ENCODE measurements at regions not wholly inside any gene's neighbourhood (a gene's known extent, or its start where the extent isn't known, plus 50 kb on each side); places are given as distances from the start of the nearest gene placed in this dataset.

GRCh38 chr20:56843817-56844216, 214.7 kb downstream of the TFAP2C start:
- SMC1A ChIA-PET (ENCODE audit: uncharacterized antibody, unreplicated experiment) = no interaction called here
- ATAC-seq (no peak), DNase-seq (ENCODE audit: low read depth, low spot score) (no peak), FAIRE-seq (no peak)
- no peak overlapping the region for H2AFZ ChIP-seq (ENCODE audit: control insufficient read depth, low read depth, low read length)
- H3K4me2 ChIP-seq (ENCODE audit: control insufficient read depth, insufficient read depth) = no peak overlapping the region
- no peaks in the 10 kb centered on the region for H4K20me1 ChIP-seq (ENCODE audit: control insufficient read depth, insufficient read depth)
- POLR2A ChIA-PET = no interaction called here
- in situ Hi-C loops (cut with MboI) = no loop called here
- H3K4me3 ChIP-seq = no peak overlapping the region
- CTCF ChIA-PET = no interaction called here
- no TSS peak for BruUV-seq (replicated peaks)
- intact Hi-C loops (cut with micrococcal nuclease; ENCODE audit: unreplicated experiment) = no loop called here
- H3K27me3 ChIP-seq (replicated peaks in 1 of 2; ENCODE audit: control insufficient read depth in 2 of 2, insufficient read depth in 2 of 2, low read length in 1 of 2) = no peaks in the 10 kb centered on the region
- RAD21 ChIA-PET (ENCODE audit: unreplicated experiment) = no interaction called here
- WGBS (ENCODE audit: insufficient coverage, insufficient replicate concordance, low lambda C conversion rate, missing lambda C conversion rate) = 0% methylated on average over 4 of the region's 4 CpGs
- H3K36me3 ChIP-seq (ENCODE audit: control insufficient read depth in 2 of 2, insufficient read depth in 2 of 2, low read length in 1 of 2) = no peaks in the 10 kb centered on the region
- no peak overlapping the region for H3K9ac ChIP-seq (ENCODE audit: control insufficient read depth, insufficient read depth, low read length)
- H3K4me1 ChIP-seq (ENCODE audit: control insufficient read depth, insufficient read depth, low read length) = no peaks in the 10 kb centered on the region; the same call in 1 of the 2 replicates
- no peaks in the 10 kb centered on the region for H3K79me2 ChIP-seq (ENCODE audit: control insufficient read depth, insufficient read depth, low read length)
- H3K27ac ChIP-seq (ENCODE audit: control insufficient read depth, insufficient read depth) = no peak overlapping the region
- no peaks in the 10 kb centered on the region; the same call in 2 of the 3 replicates for H3K9me3 ChIP-seq (replicated peaks; ENCODE audit: control insufficient read depth, insufficient read depth, low read length)
- TF ChIP-seq EZH2 (IDR thresholded peaks at IDR 0.05; ENCODE audit: borderline replicate concordance, control insufficient read depth, low read depth, low read length) (no peak), HDGF (IDR thresholded peaks at IDR 0.05) (no peak), JUNB (IDR thresholded peaks at IDR 0.05) (no peak), CHD4 (IDR thresholded peaks at IDR 0.05) (no peak), ZBTB11 (CRISPR knock-in tag; IDR thresholded peaks at IDR 0.05) (no peak), PBX3 (IDR thresholded peaks at IDR 0.05; ENCODE audit: insufficient replicate concordance, low read depth, low read length) (no peak), CHD1 (IDR thresholded peaks at IDR 0.05; ENCODE audit: low read depth, low read length) (no peak), ZNF592 (IDR thresholded peaks at IDR 0.05) (no peak), ATF7 (IDR thresholded peaks at IDR 0.05; ENCODE audit: low read depth) (no peak), SREBF1 (IDR thresholded peaks at IDR 0.05; ENCODE audit: low read length) (no peak), SIX5 (IDR thresholded peaks at IDR 0.05; ENCODE audit: low read depth, low read length, severe bottlenecking) (no peak), KLF5 (IDR thresholded peaks at IDR 0.05; ENCODE audit: partially characterized antibody) (no peak), SMC3 (IDR thresholded peaks at IDR 0.05; ENCODE audit: borderline replicate concordance, low read length) (no peak), MTA2 (IDR thresholded peaks at IDR 0.05; ENCODE audit: low read depth) (no peak), NFYA (IDR thresholded peaks at IDR 0.05; ENCODE audit: borderline replicate concordance, low read depth, low read length) (no peak), ZNF217 (IDR thresholded peaks at IDR 0.05) (no peak), ATF3 (IDR thresholded peaks at IDR 0.05; ENCODE audit: borderline replicate concordance, extremely low read depth, low read depth, low read length) (no peak), NRF1 (conservative IDR thresholded peaks at IDR 0.05; ENCODE audit: low read depth, low read length) (no peak)
